ENCODE measurements at regions not wholly inside any gene's neighbourhood (a gene's known extent, or its start where the extent isn't known, plus 50 kb on each side); places are given as distances from the start of the nearest gene placed in this dataset.

DNA sequence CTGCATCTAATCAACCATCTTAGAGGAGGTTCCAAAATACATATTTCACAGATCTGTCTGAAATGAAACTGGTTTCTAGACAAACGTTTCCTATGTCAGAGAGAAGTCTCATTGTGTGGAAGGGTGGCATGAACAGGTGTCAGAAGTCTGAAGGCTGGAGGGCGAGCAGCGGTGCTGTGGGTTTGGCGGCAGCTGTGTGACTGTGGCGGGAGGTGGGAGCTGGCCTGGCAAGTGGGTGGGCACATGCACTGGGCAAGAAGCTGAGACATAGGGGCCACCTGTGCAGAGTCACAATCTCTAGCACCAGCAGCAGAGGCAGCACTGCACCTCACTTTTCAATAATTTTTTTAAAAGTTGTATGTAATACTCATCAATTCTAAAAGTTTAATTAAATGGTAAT lies 346.3 kb downstream of the DSC3 start:
- TF ChIP-seq, protein P1, sequence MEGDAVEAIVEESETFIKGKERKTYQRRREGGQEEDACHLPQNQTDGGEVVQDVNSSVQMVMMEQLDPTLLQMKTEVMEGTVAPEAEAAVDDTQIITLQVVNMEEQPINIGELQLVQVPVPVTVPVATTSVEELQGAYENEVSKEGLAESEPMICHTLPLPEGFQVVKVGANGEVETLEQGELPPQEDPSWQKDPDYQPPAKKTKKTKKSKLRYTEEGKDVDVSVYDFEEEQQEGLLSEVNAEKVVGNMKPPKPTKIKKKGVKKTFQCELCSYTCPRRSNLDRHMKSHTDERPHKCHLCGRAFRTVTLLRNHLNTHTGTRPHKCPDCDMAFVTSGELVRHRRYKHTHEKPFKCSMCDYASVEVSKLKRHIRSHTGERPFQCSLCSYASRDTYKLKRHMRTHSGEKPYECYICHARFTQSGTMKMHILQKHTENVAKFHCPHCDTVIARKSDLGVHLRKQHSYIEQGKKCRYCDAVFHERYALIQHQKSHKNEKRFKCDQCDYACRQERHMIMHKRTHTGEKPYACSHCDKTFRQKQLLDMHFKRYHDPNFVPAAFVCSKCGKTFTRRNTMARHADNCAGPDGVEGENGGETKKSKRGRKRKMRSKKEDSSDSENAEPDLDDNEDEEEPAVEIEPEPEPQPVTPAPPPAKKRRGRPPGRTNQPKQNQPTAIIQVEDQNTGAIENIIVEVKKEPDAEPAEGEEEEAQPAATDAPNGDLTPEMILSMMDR (conservative IDR thresholded peaks at IDR 0.05 in 1 of 2, IDR thresholded peaks at IDR 0.05 in 1 of 2; ENCODE audit: extremely low read depth in 1 of 2, insufficient read depth in 1 of 2, low read depth in 1 of 2, low read length in 2 of 2) = no peak
- no peak for TF ChIP-seq EZH2 (IDR thresholded peaks at IDR 0.05; ENCODE audit: borderline replicate concordance, low read length)

Data from mammary epithelial cell (primary cell).